ENCODE measurements at regions not wholly inside any gene's neighbourhood (a gene's known extent, or its start where the extent isn't known, plus 50 kb on each side); places are given as distances from the start of the nearest gene placed in this dataset.

DNA sequence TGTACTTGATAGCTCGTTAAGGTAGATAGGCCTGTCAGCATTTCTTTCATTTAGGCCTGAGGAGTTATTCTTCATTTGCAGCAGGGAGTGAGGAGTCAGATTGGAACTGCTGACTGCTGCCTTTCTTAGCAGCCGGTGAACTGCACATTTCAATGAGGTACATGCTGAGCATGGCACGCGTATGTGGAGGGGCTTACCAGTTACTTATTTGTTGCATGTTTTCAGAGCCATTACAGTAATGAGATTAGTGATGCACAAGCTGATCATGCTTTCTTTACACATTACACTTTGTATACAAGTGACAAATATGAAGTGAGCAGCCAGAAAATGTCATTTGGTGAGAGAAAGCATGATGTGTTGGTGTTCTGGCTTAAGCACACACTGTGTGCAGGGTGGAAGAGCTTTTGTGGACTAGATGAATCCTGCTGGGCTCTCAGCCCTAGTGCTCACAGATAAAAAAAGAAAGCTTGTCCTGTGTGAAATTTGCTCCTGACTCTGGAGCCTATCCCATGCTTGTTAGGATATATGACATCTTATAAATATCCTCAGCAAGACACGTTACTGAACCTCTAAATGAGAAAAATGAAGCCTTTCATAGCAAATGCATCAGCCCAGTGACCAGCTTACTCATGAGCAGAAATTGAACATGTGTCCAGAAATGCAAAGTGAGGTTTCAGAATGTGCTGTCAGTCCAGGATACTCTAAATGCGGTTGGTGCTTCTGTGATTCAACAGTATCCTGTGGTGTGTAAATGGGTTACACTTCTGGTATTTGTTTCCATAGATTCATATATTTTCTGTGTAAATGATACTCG lies 574.7 kb upstream of the ADGRL2 start:
- ChIA-PET CTCF (ENCODE audit: low intra/inter-chr PET ratio, low total read pairs) (no interaction called here), POLR2A (no interaction called here)
- TF ChIP-seq IKZF4 (CRISPR knock-in tag; IDR thresholded peaks at IDR 0.05; ENCODE audit: borderline replicate concordance, low read depth, not compliant biosample characterization) (no peak), ZNF484 (CRISPR knock-in tag; IDR thresholded peaks at IDR 0.05; ENCODE audit: borderline replicate concordance, low read depth) (no peak), ZNF619 (CRISPR knock-in tag; IDR thresholded peaks at IDR 0.05) (no peak), ZBTB1 (CRISPR knock-in tag; IDR thresholded peaks at IDR 0.05; ENCODE audit: borderline replicate concordance) (no peak), SUZ12 (IDR thresholded peaks at IDR 0.05; ENCODE audit: low read depth, low read length) (no peak), TRIM24 (CRISPR knock-in tag; IDR thresholded peaks at IDR 0.05) (no peak), DPF2 (CRISPR knock-in tag; IDR thresholded peaks at IDR 0.05; ENCODE audit: borderline replicate concordance, low read depth) (no peak), CERS6 (CRISPR knock-in tag; IDR thresholded peaks at IDR 0.05) (no peak), GFI1 (CRISPR knock-in tag; IDR thresholded peaks at IDR 0.05; ENCODE audit: borderline replicate concordance) (no peak)
- FAIRE-seq: no peak
- no peak overlapping the region for H3K4me2 ChIP-seq (ENCODE audit: low read depth, low read length)
- H3K27ac ChIP-seq (ENCODE audit: extremely low read length, insufficient read depth, low read length): no peak overlapping the region
- H2AFZ ChIP-seq (ENCODE audit: low read length): no peak overlapping the region
- no TSS peak for BruUV-seq (replicated peaks)
- no peaks in the 10 kb centered on the region for H3K36me3 ChIP-seq (replicated peaks in 1 of 2; ENCODE audit: control insufficient read depth in 1 of 2, insufficient read depth in 2 of 2, low read length in 2 of 2)
- H3K27me3 ChIP-seq (ENCODE audit: control insufficient read depth in 1 of 2, insufficient read depth in 2 of 2, low read length in 2 of 2): no peaks in the 10 kb centered on the region
- intact Hi-C loops (cut with micrococcal nuclease; ENCODE audit: unreplicated experiment) (no loop called here), in situ Hi-C loops (cut with HindIII; ENCODE audit: extremely low pct_ligation_motif_present, low pct_unique_long_range_greater_than_20kb) (no loop called here)
- no peaks in the 10 kb centered on the region for H4K20me1 ChIP-seq (ENCODE audit: insufficient read depth, low read length)
- H3K79me2 ChIP-seq (ENCODE audit: insufficient read depth, low read length): no peaks in the 10 kb centered on the region
- WGBS (ENCODE audit: low lambda C conversion rate): 28% methylated on average over 7 of the region's 7 CpGs
- no peak overlapping the region for H3K9ac ChIP-seq (ENCODE audit: insufficient read depth, low read depth, low read length)
- H3K4me1 ChIP-seq (ENCODE audit: insufficient read depth, low read length): no peaks in the 10 kb centered on the region
- peaks cover 41% of the 10 kb centered on the region for H3K9me3 ChIP-seq (ENCODE audit: low read length)
- no peak for DNase-seq (ENCODE audit: low spot score)
- ATAC-seq: no peak
- H3K4me3 ChIP-seq (replicated peaks in 1 of 3; ENCODE audit: insufficient read depth in 1 of 3, low read depth in 2 of 3, low read length in 3 of 3): no peak overlapping the region

Data from HepG2 (cell line).